Gastrocnemius medialis (tissue), 4 donors: ENCODE measurements at regions not wholly inside any gene's neighbourhood (a gene's known extent, or its start where the extent isn't known, plus 50 kb on each side); places are given as distances from the start of the nearest gene placed in this dataset.
"Not testable (repeated sequence)": the region's sequence is repeated elsewhere in the genome, so short reads cannot be mapped to it uniquely, and the experiment has no call there.

Source experiments
- ATAC-seq, 2 donors: fragments of 150-250 bp; one replicate each; pipeline ENCODE4 v1.9.1; 2016
- DNase-seq, 2 donors: peaks; one replicate each; pipeline ENCODE4 v3.0.0-alpha.2; 2019
- H3K27ac ChIP-seq, 4 donors: fragments of 200-600 bp; sonication (generic); 1 replicate in 1 of 4; 2 replicates in 3 of 4; pipeline ENCODE4 v1.5.1; 2016 to 2018; ENCODE audit warnings: mild to moderate bottlenecking in 2 of 4, moderate library complexity in 1 of 4
- H3K27me3 ChIP-seq, 3 donors: fragments of 200-600 bp; sonication (generic) in 2 of 3; 1 replicate in 1 of 3; 2 replicates in 2 of 3; pipeline versions ENCODE4 v1.5.1 to v1.6.0; 2016 to 2019; ENCODE audit warnings: mild to moderate bottlenecking in 1 of 3, moderate library complexity in 1 of 3
- H3K36me3 ChIP-seq, 2 donors: fragments of 200-600 bp; sonication (generic) in 1 of 2; one replicate each; pipeline ENCODE4 v1.5.1; 2017 to 2018
- H3K4me1 ChIP-seq, 2 donors: fragments of 200-600 bp; sonication (generic) in 1 of 2; one replicate each; pipeline ENCODE4 v1.5.1; 2016 to 2017; ENCODE audit warnings: mild to moderate bottlenecking in 2 of 2
- H3K4me3 ChIP-seq, 4 donors: fragments of 200-600 bp; sonication (generic) in 3 of 4; 1 replicate in 1 of 4; 2 replicates in 3 of 4; pipeline ENCODE4 v1.5.1; 2016 to 2019; ENCODE audit warnings: mild to moderate bottlenecking in 2 of 4
- H3K9me3 ChIP-seq, 3 donors: fragments of 200-600 bp; sonication (generic) in 2 of 3; 1 replicate in 1 of 3; 2 replicates in 2 of 3; pipeline ENCODE4 v1.5.1; 2016 to 2019
- POLR2A ChIP-seq, 2 donors: fragments of 450-650 bp; IDR thresholded peaks; one replicate each; pipeline ENCODE4 v1.6.1; 2017; ENCODE audit warnings: antibody characterized with exemption in 2 of 2, mild to moderate bottlenecking in 2 of 2, moderate library complexity in 2 of 2
- in situ Hi-C, 4 donors: fragments of 200-750 bp; cut with MboI; loops; one replicate each; pipeline versions ENCODE4 v1.15.0 to v1.8.0; 2017; ENCODE audit warnings: low sequenced_read_pairs in 4 of 4
- intact Hi-C: fragments of 100-400 bp; cut with DNase I; formaldehyde crosslinking; loops from one replicate; pipeline ENCODE4 v1.15.1; 2023; ENCODE audit warnings: low total_unique reads
- TF ChIP-seq, protein P1 (sequence below), 5 experiments: fragments of 450-650 bp in 3 of 5; fragments of 200-600 bp in 2 of 5; sonication (generic) in 2 of 5; IDR thresholded peaks in 4 of 5; conservative IDR thresholded peaks in 1 of 5; 1 replicate in 4 of 5; 2 replicates in 1 of 5; pipeline ENCODE4 v1.5.1; 2016 to 2019; ENCODE audit warnings: antibody characterized with exemption in 5 of 5, mild to moderate bottlenecking in 3 of 5, moderate library complexity in 3 of 5

DNA sequence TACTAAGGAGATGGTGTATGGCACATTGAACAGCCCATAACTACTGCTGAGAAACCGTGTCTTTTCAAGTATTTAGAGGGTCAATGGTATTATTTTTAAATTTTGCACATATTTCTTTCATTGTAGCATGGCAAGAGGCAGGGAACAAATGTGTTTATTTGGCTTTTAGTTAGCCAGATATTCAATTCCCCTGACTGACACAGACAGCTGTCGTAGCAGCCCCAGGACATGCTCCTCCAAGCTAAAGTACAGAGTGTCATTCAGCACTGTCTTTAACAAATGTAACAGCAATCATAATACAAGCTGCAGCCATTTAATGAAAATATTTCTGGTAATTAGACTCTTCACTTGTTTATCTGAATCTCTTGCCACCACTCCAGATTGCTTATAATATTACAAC lies 687.1 kb downstream of the KLHL13 start:
- DNase-seq (no peak), ATAC-seq (no peak)
- H3K27ac ChIP-seq = no peak overlapping the region
- no peaks in the 10 kb centered on the region for H3K36me3 ChIP-seq
- in situ Hi-C loops = no loop called here
- intact Hi-C loops = no loop called here
- H3K27me3 ChIP-seq = no peaks in the 10 kb centered on the region
- no peaks in the 10 kb centered on the region for H3K4me1 ChIP-seq
- no peaks in the 10 kb centered on the region for H3K9me3 ChIP-seq
- TF ChIP-seq, protein P1, sequence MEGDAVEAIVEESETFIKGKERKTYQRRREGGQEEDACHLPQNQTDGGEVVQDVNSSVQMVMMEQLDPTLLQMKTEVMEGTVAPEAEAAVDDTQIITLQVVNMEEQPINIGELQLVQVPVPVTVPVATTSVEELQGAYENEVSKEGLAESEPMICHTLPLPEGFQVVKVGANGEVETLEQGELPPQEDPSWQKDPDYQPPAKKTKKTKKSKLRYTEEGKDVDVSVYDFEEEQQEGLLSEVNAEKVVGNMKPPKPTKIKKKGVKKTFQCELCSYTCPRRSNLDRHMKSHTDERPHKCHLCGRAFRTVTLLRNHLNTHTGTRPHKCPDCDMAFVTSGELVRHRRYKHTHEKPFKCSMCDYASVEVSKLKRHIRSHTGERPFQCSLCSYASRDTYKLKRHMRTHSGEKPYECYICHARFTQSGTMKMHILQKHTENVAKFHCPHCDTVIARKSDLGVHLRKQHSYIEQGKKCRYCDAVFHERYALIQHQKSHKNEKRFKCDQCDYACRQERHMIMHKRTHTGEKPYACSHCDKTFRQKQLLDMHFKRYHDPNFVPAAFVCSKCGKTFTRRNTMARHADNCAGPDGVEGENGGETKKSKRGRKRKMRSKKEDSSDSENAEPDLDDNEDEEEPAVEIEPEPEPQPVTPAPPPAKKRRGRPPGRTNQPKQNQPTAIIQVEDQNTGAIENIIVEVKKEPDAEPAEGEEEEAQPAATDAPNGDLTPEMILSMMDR (IDR thresholded peaks at IDR 0.05 in 4 of 5, conservative IDR thresholded peaks at IDR 0.05 in 1 of 5) = no peak
- TF ChIP-seq POLR2A (IDR thresholded peaks at IDR 0.05) = no peak
- H3K4me3 ChIP-seq = no peak overlapping the region

DNA sequence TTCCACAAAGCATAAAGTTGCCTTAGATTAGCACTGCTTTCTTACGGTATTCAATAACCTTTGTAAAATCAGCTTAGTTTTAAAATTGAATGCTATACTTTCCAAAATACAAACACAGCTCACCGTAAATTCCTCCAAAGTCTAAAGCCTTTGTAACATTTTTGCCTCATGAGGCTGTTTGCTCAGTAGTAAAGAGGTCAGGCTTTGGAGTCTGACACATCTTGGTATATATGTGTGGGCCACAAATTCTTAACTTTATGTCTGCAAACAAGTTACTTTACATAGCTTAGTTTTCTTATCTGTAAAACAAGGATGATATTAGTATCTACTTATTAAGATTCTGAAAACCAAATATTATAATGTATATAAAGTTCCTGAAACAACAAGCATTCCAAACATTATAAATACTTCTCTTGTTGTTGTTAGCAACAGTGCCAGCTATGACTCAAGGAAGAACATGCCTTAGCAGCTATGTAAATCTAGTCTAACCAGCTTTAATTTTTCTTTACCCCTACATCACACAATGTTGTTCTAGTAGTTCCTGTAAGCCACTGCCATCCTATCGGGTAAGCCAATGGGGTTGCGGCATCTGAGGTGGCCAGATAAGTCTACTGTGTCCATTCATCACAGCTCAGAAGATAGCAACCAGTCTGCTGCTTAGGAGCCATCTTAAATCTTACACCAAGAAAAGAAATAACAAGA lies 709.0 kb downstream of the KLHL13 start:
- TF ChIP-seq POLR2A (IDR thresholded peaks at IDR 0.05) = no peak
- TF ChIP-seq, protein P1 (IDR thresholded peaks at IDR 0.05 in 4 of 5, conservative IDR thresholded peaks at IDR 0.05 in 1 of 5) = no peak
- no peaks in the 10 kb centered on the region for H3K9me3 ChIP-seq
- DNase-seq = no peak
- in situ Hi-C loops = no loop called here
- no peak for ATAC-seq
- no peak overlapping the region for H3K27ac ChIP-seq
- no peaks in the 10 kb centered on the region for H3K27me3 ChIP-seq
- no peak overlapping the region for H3K4me3 ChIP-seq
- intact Hi-C loops = no loop called here
- no peaks in the 10 kb centered on the region for H3K36me3 ChIP-seq
- no peaks in the 10 kb centered on the region for H3K4me1 ChIP-seq

DNA sequence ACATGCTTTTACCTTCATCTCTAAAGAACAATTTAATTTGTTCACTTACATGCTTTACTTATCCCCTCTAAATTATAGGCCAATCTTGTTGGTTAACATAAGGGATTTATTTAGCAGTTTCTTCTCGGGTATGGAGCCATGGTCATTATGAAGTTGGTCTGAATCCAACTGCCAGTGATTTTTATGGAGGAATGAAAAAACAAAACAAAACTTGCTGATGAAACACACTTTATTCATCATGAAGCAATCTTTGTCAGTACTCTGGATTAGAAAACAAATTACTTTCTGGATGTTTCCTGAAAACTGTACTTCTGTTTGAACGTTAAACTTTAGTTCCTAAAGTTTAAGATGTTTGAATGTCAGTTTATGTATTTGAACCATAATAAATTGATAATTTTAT lies 715.8 kb downstream of the KLHL13 start:
- Histone ChIP-seq H3K27ac (no peak overlapping the region), H3K4me3 (no peak overlapping the region), H3K27me3 (no peaks in the 10 kb centered on the region), H3K4me1 (no peaks in the 10 kb centered on the region), H3K9me3 (no peaks in the 10 kb centered on the region), H3K36me3 (no peaks in the 10 kb centered on the region)
- intact Hi-C loops = no loop called here
- no peak for TF ChIP-seq POLR2A (IDR thresholded peaks at IDR 0.05)
- in situ Hi-C loops = no loop called here
- ATAC-seq = no peak
- no peak for DNase-seq

DNA sequence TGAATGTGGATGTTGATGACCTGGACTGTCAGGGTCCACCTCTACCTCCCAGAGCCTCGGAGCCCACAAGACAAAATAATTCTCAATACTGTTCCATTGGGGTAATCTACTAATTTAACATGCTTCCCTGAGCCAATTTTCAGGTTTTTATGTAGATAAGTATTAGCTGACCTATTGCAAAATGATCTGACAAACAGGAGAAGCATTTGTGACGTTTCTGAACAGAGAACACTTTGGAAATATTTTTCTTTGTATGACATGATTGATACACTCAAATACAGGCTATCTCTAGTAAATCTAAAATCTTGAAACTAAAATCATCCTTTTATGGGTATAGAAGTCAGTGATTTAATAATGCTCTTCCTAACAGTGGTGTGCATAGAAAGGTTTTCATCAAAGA lies 716.6 kb downstream of the KLHL13 start:
- no peak for ATAC-seq
- intact Hi-C loops = no loop called here
- no peaks in the 10 kb centered on the region for H3K9me3 ChIP-seq
- no peak overlapping the region for H3K4me3 ChIP-seq
- TF ChIP-seq, protein P1 (IDR thresholded peaks at IDR 0.05 in 4 of 5, conservative IDR thresholded peaks at IDR 0.05 in 1 of 5) = no peak
- TF ChIP-seq POLR2A (IDR thresholded peaks at IDR 0.05) = no peak
- in situ Hi-C loops = no loop called here
- H3K36me3 ChIP-seq = no peaks in the 10 kb centered on the region
- H3K4me1 ChIP-seq = no peaks in the 10 kb centered on the region
- H3K27me3 ChIP-seq = no peaks in the 10 kb centered on the region
- no peak for DNase-seq
- H3K27ac ChIP-seq = no peak overlapping the region

DNA sequence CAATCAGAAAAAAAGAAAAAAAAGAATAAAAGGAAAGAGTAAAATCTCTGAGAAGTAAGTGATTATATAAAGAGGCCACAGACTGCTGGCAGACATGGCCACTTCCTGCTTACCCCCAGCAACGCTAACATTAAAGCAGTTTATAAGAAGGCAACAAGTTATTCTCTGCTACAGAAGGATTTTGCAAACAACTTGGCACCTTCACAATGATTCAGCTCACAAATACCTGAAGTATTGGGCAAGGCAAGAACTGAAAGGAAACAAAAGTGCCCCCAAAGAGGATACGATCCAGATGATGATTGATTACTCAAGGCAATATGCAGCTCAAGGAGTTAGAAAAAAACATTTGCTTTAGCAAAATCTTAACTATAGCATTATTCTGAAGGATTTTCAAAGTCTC lies 718.8 kb downstream of the KLHL13 start:
- no peak for TF ChIP-seq POLR2A (IDR thresholded peaks at IDR 0.05)
- DNase-seq = no peak
- H3K9me3 ChIP-seq = no peaks in the 10 kb centered on the region
- H3K27me3 ChIP-seq = no peaks in the 10 kb centered on the region
- H3K36me3 ChIP-seq = no peaks in the 10 kb centered on the region
- no peaks in the 10 kb centered on the region for H3K4me1 ChIP-seq
- no peak overlapping the region for H3K4me3 ChIP-seq
- no peak overlapping the region for H3K27ac ChIP-seq
- intact Hi-C loops = no loop called here
- in situ Hi-C loops = no loop called here
- no peak for ATAC-seq

DNA sequence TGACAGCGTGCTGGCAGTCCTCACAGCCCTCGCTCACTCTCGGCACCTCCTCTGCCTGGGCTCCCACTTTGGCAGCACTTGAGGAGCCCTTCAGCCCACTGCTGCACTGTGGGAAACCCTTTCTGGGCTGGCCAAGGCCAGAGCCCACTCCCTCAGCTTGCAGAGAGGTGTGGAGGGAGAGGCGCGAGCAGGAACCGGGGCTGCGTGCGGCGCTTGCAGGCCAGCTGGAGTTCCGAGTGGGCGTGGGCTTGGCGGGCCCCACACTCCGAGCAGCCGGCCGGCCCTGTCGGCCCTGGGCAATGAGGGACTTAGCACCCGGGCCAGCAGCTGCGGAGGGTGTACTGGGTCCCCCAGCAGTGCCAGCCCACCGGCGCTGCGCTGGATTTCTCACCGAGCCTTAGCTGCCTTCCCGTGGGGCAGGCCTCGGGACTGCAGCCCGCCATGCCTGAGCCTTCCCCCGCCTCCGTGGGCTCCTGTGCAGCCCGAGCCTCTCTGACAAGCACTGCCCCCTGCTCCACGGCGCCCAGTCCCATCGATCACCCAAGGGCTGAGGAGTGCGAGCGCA lies 722.0 kb downstream of the KLHL13 start:
- H3K27ac ChIP-seq, H3K36me3 ChIP-seq, H3K9me3 ChIP-seq, H3K27me3 ChIP-seq, intact Hi-C loops, H3K4me3 ChIP-seq, ATAC-seq, H3K4me1 ChIP-seq, DNase-seq, in situ Hi-C loops: not testable (repeated sequence)

DNA sequence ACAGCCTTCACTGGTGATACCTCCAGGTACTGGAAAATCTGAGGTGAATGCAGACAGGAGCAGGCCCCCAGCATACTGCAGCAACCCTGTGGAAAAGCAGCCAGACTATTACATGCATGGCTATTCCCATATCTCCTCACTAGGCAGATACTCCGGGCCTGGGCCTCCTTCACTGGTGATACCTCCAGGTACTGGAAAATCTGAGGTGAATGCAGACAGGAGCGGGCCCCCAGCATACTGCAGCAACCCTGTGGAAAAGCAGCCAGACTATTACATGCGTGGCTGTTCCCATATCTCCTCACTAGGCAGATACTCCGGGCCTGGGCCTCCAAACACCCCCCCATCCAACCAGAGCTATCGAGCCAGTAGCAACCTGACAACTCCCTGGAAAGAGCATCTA lies 724.2 kb downstream of the KLHL13 start:
- intact Hi-C loops, H3K4me3 ChIP-seq, H3K27me3 ChIP-seq, H3K4me1 ChIP-seq, in situ Hi-C loops, H3K36me3 ChIP-seq, ATAC-seq, H3K27ac ChIP-seq, H3K9me3 ChIP-seq, DNase-seq: not testable (repeated sequence)
